HG03103 (cell line): ENCODE measurements at regions not wholly inside any gene's neighbourhood (a gene's known extent, or its start where the extent isn't known, plus 50 kb on each side); places are given as distances from the start of the nearest gene placed in this dataset.
A peak's percentile ranks its signal among the peaks of the same experiment; 100 is the strongest.

ENCODE experiments used
- ATAC-seq: cut with Tn5 transposase; IDR thresholded peaks from one replicate; pipeline ENCODE4 v1.9.1; 2021; ENCODE audit warnings: low read depth; ENCODE audit not compliant: unreplicated experiment

GRCh38 chr1:184919892-184920291 is 54.4 kb downstream of the NIBAN1 start:
- no peak for ATAC-seq

GRCh38 chr1:184915463-184916090 is 58.7 kb downstream of the NIBAN1 start:
- ATAC-seq, result no peak

- no peak for ATAC-seq
These were observed 60.2 kb downstream of the NIBAN1 start for GRCh38 chr1:184914149-184914548.

GRCh38 chr1:184912392-184912791 is 61.9 kb downstream of the NIBAN1 start:
- no peak for ATAC-seq

- ATAC-seq, result no peak
These were observed 62.5 kb downstream of the NIBAN1 start for GRCh38 chr1:184911830-184912229.

GRCh38 chr1:184911103-184911745 is 63.1 kb downstream of the NIBAN1 start:
- no peak for ATAC-seq

GRCh38 chr1:184910691-184911091 is 63.6 kb downstream of the NIBAN1 start:
- ATAC-seq, result no peak

GRCh38 chr1:184910005-184910404 is 64.3 kb downstream of the NIBAN1 start:
- no peak for ATAC-seq

GRCh38 chr1:184909019-184909418 is 65.3 kb downstream of the NIBAN1 start:
- no peak for ATAC-seq

GRCh38 chr1:184908506-184908905 is 65.8 kb downstream of the NIBAN1 start:
- ATAC-seq, result no peak

- ATAC-seq, result no peak
These were observed 66.8 kb downstream of the NIBAN1 start for GRCh38 chr1:184907500-184907899.

GRCh38 chr1:184906761-184907160 is 67.5 kb downstream of the NIBAN1 start:
- ATAC-seq, result no peak

GRCh38 chr1:184905601-184906322 is 68.5 kb downstream of the NIBAN1 start:
- ATAC-seq, result no peak

GRCh38 chr1:184903111-184903692 is 71.1 kb downstream of the NIBAN1 start:
- ATAC-seq, result no peak

GRCh38 chr1:184900507-184900906 is 73.8 kb downstream of the NIBAN1 start:
- ATAC-seq, result no peak

- no peak for ATAC-seq
These were observed 78.3 kb downstream of the NIBAN1 start for GRCh38 chr1:184896000-184896399.

- no peak for ATAC-seq
These were observed 79.2 kb downstream of the NIBAN1 start for GRCh38 chr1:184895086-184895485.

GRCh38 chr1:184893695-184894094 is 80.6 kb downstream of the NIBAN1 start:
- no peak for ATAC-seq

GRCh38 chr1:184892116-184892515 is 82.2 kb downstream of the NIBAN1 start:
- ATAC-seq, result peak; percentile 85

GRCh38 chr1:184891440-184891839 is 82.9 kb downstream of the NIBAN1 start:
- no peak for ATAC-seq

GRCh38 chr1:184890539-184890973 is 83.8 kb downstream of the NIBAN1 start:
- no peak for ATAC-seq
